Loucy (cell line): ENCODE measurements at regions not wholly inside any gene's neighbourhood (a gene's known extent, or its start where the extent isn't known, plus 50 kb on each side); places are given as distances from the start of the nearest gene placed in this dataset.

Experiments used
- H2AFZ ChIP-seq: fragments of 200-600 bp; sonication (generic); 2 replicates; pipeline ENCODE4 v1.6.0; 2016; ENCODE audit warnings: antibody characterized with exemption, mild to moderate bottlenecking, low read length, moderate library complexity
- H3F3A ChIP-seq: fragments of 200-600 bp; 2 replicates; pipeline ENCODE4 v1.6.0; 2016; ENCODE audit warnings: antibody characterized with exemption, low read depth, mild to moderate bottlenecking
- H3K27me3 ChIP-seq: fragments of 200-600 bp; sonication (generic); 2 replicates; pipeline ENCODE4 v1.6.1; 2014; ENCODE audit warnings: low read length, mild to moderate bottlenecking; ENCODE audit not compliant: insufficient read depth, poor library complexity, severe bottlenecking
- H3K36me3 ChIP-seq: fragments of 200-600 bp; sonication (generic); 2 replicates; pipeline ENCODE4 v1.6.1; 2016; ENCODE audit warnings: low read length; ENCODE audit not compliant: insufficient read depth
- H3K4me1 ChIP-seq: fragments of 200-600 bp; sonication (generic); 2 replicates; pipeline ENCODE4 v1.5.1; 2014; ENCODE audit warnings: low read length, mild to moderate bottlenecking; ENCODE audit not compliant: insufficient read depth, poor library complexity, severe bottlenecking
- H3K4me2 ChIP-seq: fragments of 200-600 bp; sonication (generic); 2 replicates; pipeline ENCODE4 v1.6.0; 2014; ENCODE audit warnings: antibody characterized with exemption, low read length, low read depth, mild to moderate bottlenecking; ENCODE audit not compliant: poor library complexity, severe bottlenecking
- H3K4me3 ChIP-seq: fragments of 200-600 bp; sonication (generic); 2 replicates; pipeline ENCODE4 v1.5.1; 2014; ENCODE audit warnings: low read length, mild to moderate bottlenecking, mixed read lengths; ENCODE audit not compliant: poor library complexity, severe bottlenecking
- H3K79me2 ChIP-seq: fragments of 200-600 bp; sonication (generic); 2 replicates; pipeline ENCODE4 v1.6.1; 2014; ENCODE audit warnings: low read length; ENCODE audit not compliant: insufficient read depth
- H3K9ac ChIP-seq: fragments of 200-600 bp; sonication (generic); 2 replicates; pipeline ENCODE4 v1.6.0; 2014; ENCODE audit warnings: mild to moderate bottlenecking, low read depth, low read length, moderate library complexity; ENCODE audit not compliant: poor library complexity, severe bottlenecking
- H3K9me2 ChIP-seq: fragments of 200-600 bp; sonication (generic); replicated peaks from 2 replicates; pipeline ENCODE4 v1.6.1; 2016; ENCODE audit warnings: low read depth, low read length, mixed read lengths
- H3K9me3 ChIP-seq: fragments of 200-600 bp; sonication (generic); 2 replicates; pipeline ENCODE4 v1.6.1; 2014; ENCODE audit warnings: mild to moderate bottlenecking, antibody characterized with exemption, low read length, low read depth; ENCODE audit not compliant: insufficient read depth
- H4K20me1 ChIP-seq: fragments of 200-600 bp; sonication (generic); 2 replicates; pipeline ENCODE4 v1.6.0; 2014; ENCODE audit warnings: antibody characterized with exemption, low read length, mild to moderate bottlenecking; ENCODE audit not compliant: insufficient read depth, poor library complexity, severe bottlenecking
- EZH2phosphoT487 ChIP-seq: fragments of 200-600 bp; IDR thresholded peaks from 2 replicates; pipeline ENCODE4 v1.6.1; 2018; ENCODE audit warnings: antibody characterized with exemption, mild to moderate bottlenecking, moderate library complexity, borderline replicate concordance
- TF ChIP-seq, protein P1 (sequence below): fragments of 200-600 bp; sonication (generic); conservative IDR thresholded peaks from 2 replicates; pipeline ENCODE4 v1.5.1; 2014; ENCODE audit warnings: mild to moderate bottlenecking, antibody characterized with exemption, low read length

DNA sequence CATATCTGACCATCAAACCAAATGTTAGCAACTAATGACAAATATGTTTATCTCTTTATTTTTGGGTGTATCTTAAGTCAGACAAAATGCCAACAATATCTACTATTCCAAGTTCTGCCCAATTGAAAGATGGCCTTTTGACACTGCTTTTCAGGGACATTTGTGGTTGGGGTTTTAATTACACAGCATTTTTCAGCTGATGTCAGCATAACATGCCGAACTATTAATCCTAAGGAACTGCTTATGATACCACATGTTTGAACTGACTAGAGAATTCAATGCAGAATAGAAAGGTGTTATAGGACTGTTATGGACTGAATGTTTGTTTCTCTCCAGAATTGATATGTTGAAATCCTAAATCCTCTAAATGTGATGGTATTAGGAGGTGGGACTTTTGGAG is 445.1 kb downstream of the TMA16 start:
- Histone ChIP-seq H3F3A (no peaks in the 10 kb centered on the region), H3K27me3 (no peaks in the 10 kb centered on the region), H3K4me1 (no peaks in the 10 kb centered on the region), H3K9me2 (no peaks in the 10 kb centered on the region), H3K4me3 (no peak overlapping the region), H3K4me2 (no peak overlapping the region), H3K79me2 (no peaks in the 10 kb centered on the region), H2AFZ (no peak overlapping the region), H3K36me3 (no peaks in the 10 kb centered on the region), H3K9me3 (no peaks in the 10 kb centered on the region), H3K9ac (no peak overlapping the region), H4K20me1 (no peaks in the 10 kb centered on the region)
- TF ChIP-seq, protein P1, sequence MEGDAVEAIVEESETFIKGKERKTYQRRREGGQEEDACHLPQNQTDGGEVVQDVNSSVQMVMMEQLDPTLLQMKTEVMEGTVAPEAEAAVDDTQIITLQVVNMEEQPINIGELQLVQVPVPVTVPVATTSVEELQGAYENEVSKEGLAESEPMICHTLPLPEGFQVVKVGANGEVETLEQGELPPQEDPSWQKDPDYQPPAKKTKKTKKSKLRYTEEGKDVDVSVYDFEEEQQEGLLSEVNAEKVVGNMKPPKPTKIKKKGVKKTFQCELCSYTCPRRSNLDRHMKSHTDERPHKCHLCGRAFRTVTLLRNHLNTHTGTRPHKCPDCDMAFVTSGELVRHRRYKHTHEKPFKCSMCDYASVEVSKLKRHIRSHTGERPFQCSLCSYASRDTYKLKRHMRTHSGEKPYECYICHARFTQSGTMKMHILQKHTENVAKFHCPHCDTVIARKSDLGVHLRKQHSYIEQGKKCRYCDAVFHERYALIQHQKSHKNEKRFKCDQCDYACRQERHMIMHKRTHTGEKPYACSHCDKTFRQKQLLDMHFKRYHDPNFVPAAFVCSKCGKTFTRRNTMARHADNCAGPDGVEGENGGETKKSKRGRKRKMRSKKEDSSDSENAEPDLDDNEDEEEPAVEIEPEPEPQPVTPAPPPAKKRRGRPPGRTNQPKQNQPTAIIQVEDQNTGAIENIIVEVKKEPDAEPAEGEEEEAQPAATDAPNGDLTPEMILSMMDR: no peak
- TF ChIP-seq EZH2phosphoT487: no peak

DNA sequence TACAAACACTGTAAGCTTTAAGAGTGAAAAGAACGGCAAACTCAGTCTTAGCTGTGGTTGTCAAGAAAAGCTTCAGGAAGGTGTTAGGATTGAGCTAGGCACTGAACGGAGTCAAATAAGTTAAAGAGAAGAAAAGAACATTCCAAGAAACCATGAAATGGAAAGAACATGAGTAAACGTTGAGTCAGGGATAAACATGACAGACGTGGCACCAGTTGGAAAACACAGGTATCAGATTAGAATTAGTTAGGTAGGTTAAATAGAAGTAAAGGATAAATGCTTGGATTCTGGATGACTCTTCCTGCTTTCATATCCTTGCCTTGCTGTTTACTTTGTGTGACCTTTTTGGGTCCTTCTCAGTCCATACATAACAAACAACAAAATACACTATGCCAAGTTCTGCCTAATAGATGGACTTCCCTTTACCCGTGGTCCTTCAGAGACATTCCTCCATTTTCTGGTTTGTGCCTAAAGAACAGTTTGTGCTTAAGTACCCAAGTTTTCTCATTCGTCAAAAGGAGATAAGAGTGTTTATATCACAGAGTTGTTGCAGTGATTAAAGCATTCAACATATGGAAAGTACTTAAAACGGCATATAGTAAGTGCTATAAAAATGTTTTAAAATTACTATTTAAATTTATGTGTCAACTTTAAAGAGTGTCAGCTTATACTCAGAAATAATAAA is 446.9 kb downstream of the TMA16 start:
- Histone ChIP-seq H3K4me3 (no peak overlapping the region), H4K20me1 (no peaks in the 10 kb centered on the region), H3K79me2 (no peaks in the 10 kb centered on the region), H2AFZ (no peak overlapping the region), H3K4me1 (no peaks in the 10 kb centered on the region), H3K4me2 (no peak overlapping the region), H3K27me3 (no peaks in the 10 kb centered on the region), H3K36me3 (no peaks in the 10 kb centered on the region), H3K9me3 (no peaks in the 10 kb centered on the region), H3K9me2 (no peaks in the 10 kb centered on the region), H3F3A (no peaks in the 10 kb centered on the region), H3K9ac (no peak overlapping the region)
- TF ChIP-seq EZH2phosphoT487: no peak
- TF ChIP-seq, protein P1: no peak

DNA sequence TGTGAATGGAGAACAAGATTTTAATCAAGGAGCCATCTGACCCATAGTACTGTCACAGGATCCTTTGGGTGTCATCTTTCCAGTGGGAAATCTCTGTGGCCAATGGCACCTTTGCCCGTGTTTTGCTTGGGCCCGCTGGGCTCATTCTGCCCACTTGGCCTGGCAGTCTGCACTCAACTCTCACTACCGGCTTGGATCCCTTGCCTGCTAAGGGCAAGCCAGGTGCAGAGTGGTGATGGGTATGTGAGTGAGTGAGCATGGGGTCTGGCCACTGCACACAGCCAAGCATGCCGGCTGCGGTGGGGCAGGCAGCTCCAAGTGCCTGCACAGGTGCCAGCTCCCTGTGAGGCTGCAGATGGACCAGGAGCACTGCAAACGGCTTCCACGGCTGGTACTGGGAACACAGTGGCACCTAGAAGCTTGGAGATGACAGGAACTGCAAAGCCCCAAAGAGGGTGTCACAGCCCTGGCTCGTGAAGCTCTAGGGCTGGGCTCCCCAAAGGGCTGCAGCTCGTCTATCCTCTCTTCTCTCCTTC is 454.5 kb downstream of the TMA16 start:
- Histone ChIP-seq H3K4me3 (no peak overlapping the region), H3K79me2 (no peaks in the 10 kb centered on the region), H2AFZ (no peak overlapping the region), H3F3A (no peaks in the 10 kb centered on the region), H3K36me3 (no peaks in the 10 kb centered on the region), H3K9ac (no peak overlapping the region), H3K27me3 (no peaks in the 10 kb centered on the region), H3K4me1 (peaks cover 3% of the 10 kb centered on the region), H3K4me2 (no peak overlapping the region), H4K20me1 (no peaks in the 10 kb centered on the region), H3K9me2 (no peaks in the 10 kb centered on the region), H3K9me3 (no peaks in the 10 kb centered on the region; the same call in 1 of the 2 replicates)
- TF ChIP-seq, protein P1: no peak
- TF ChIP-seq EZH2phosphoT487: no peak
